ENCODE measurements at regions not wholly inside any gene's neighbourhood (a gene's known extent, or its start where the extent isn't known, plus 50 kb on each side); places are given as distances from the start of the nearest gene placed in this dataset.

- Mint-ChIP-seq H3K36me3 (no peaks in the 10 kb centered on the region), H3K4me1 (no peaks in the 10 kb centered on the region), H3K9me3 (no peaks in the 10 kb centered on the region), H3K27ac (no peak overlapping the region), H3K27me3 (no peaks in the 10 kb centered on the region), H3K4me3 (no peak overlapping the region)
- Histone ChIP-seq H3K36me3 (ENCODE audit: insufficient read depth, low read length) (no peaks in the 10 kb centered on the region), H3K4me3 (ENCODE audit: low read length in 2 of 2) (no peak overlapping the region), H3K27ac (ENCODE audit: low read depth, low read length) (no peak overlapping the region), H3K9me3 (ENCODE audit: control insufficient read depth in 1 of 2, low read length in 2 of 2) (no peaks in the 10 kb centered on the region), H3K4me1 (ENCODE audit: insufficient read depth, low read length) (no peaks in the 10 kb centered on the region), H3K27me3 (ENCODE audit: insufficient read depth, low read length) (no peaks in the 10 kb centered on the region)
- POLR2A ChIA-PET (ENCODE audit: partially characterized antibody) = no interaction called here
- DNase-seq = no peak
- intact Hi-C loops (cut with micrococcal nuclease) = no loop called here
- CTCF ChIA-PET (ENCODE audit: partially characterized antibody) = no interaction called here
Measured at GRCh38 chr3:102733791-102734563, 299.2 kb downstream of the ZPLD1 start.

GRCh38 chr3:102735311-102735710, 300.5 kb downstream of the ZPLD1 start:
- no peaks in the 10 kb centered on the region for H3K27me3 Mint-ChIP-seq
- H3K27me3 ChIP-seq (ENCODE audit: insufficient read depth, low read length) = no peaks in the 10 kb centered on the region
- no peak overlapping the region for H3K4me3 ChIP-seq (ENCODE audit: low read length in 2 of 2)
- no peak for DNase-seq
- CTCF ChIA-PET (ENCODE audit: partially characterized antibody) = interaction anchor here (0.9 kb wide), 1 partner anchor 24 kb away, joined by 3 read pairs; no protein-coding TSS in a partner anchor
- H3K27ac ChIP-seq (ENCODE audit: low read depth, low read length) = no peak overlapping the region
- POLR2A ChIA-PET (ENCODE audit: partially characterized antibody) = no interaction called here
- no peaks in the 10 kb centered on the region for H3K9me3 Mint-ChIP-seq
- H3K36me3 Mint-ChIP-seq = no peaks in the 10 kb centered on the region
- H3K4me3 Mint-ChIP-seq = no peak overlapping the region
- no peaks in the 10 kb centered on the region for H3K4me1 ChIP-seq (ENCODE audit: insufficient read depth, low read length)
- H3K4me1 Mint-ChIP-seq = no peaks in the 10 kb centered on the region
- no peaks in the 10 kb centered on the region for H3K36me3 ChIP-seq (ENCODE audit: insufficient read depth, low read length)
- no peaks in the 10 kb centered on the region for H3K9me3 ChIP-seq (ENCODE audit: control insufficient read depth in 1 of 2, low read length in 2 of 2)
- H3K27ac Mint-ChIP-seq = no peak overlapping the region
- intact Hi-C loops (cut with micrococcal nuclease) = no loop called here

GRCh38 chr3:102736288-102736974, 301.6 kb downstream of the ZPLD1 start:
- intact Hi-C loops (cut with micrococcal nuclease) = no loop called here
- Mint-ChIP-seq H3K4me1 (no peaks in the 10 kb centered on the region), H3K4me3 (no peak overlapping the region), H3K27me3 (no peaks in the 10 kb centered on the region), H3K36me3 (no peaks in the 10 kb centered on the region), H3K27ac (no peak overlapping the region), H3K9me3 (no peaks in the 10 kb centered on the region)
- H3K27me3 ChIP-seq (ENCODE audit: insufficient read depth, low read length) = no peaks in the 10 kb centered on the region
- H3K36me3 ChIP-seq (ENCODE audit: insufficient read depth, low read length) = no peaks in the 10 kb centered on the region
- H3K27ac ChIP-seq (ENCODE audit: low read depth, low read length) = no peak overlapping the region
- H3K4me3 ChIP-seq (ENCODE audit: low read length in 2 of 2) = no peak overlapping the region
- CTCF ChIA-PET (ENCODE audit: partially characterized antibody) = no interaction called here
- POLR2A ChIA-PET (ENCODE audit: partially characterized antibody) = no interaction called here
- no peaks in the 10 kb centered on the region for H3K9me3 ChIP-seq (ENCODE audit: control insufficient read depth in 1 of 2, low read length in 2 of 2)
- H3K4me1 ChIP-seq (ENCODE audit: insufficient read depth, low read length) = no peaks in the 10 kb centered on the region
- DNase-seq = no peak

- intact Hi-C loops (cut with micrococcal nuclease) = no loop called here
- H3K27me3 ChIP-seq (ENCODE audit: insufficient read depth, low read length) = no peaks in the 10 kb centered on the region
- ChIA-PET CTCF (ENCODE audit: partially characterized antibody) (no interaction called here), POLR2A (ENCODE audit: partially characterized antibody) (no interaction called here)
- Mint-ChIP-seq H3K4me3 (no peak overlapping the region), H3K9me3 (peaks cover 0 to 2% (median 0%) of the 10 kb centered on the region in 8 donors), H3K36me3 (no peaks in the 10 kb centered on the region), H3K4me1 (no peaks in the 10 kb centered on the region), H3K27ac (no peak overlapping the region), H3K27me3 (no peaks in the 10 kb centered on the region)
- H3K27ac ChIP-seq (ENCODE audit: low read depth, low read length) = no peak overlapping the region
- DNase-seq = no peak
- H3K9me3 ChIP-seq (ENCODE audit: control insufficient read depth in 1 of 2, low read length in 2 of 2) = no peaks in the 10 kb centered on the region
- no peak overlapping the region for H3K4me3 ChIP-seq (ENCODE audit: low read length in 2 of 2)
- no peaks in the 10 kb centered on the region for H3K4me1 ChIP-seq (ENCODE audit: insufficient read depth, low read length)
- no peaks in the 10 kb centered on the region for H3K36me3 ChIP-seq (ENCODE audit: insufficient read depth, low read length)
Measured at GRCh38 chr3:102736975-102737304, 302.1 kb downstream of the ZPLD1 start.

- ChIA-PET CTCF (ENCODE audit: partially characterized antibody) (no interaction called here), POLR2A (ENCODE audit: partially characterized antibody) (no interaction called here)
- H3K4me3 Mint-ChIP-seq = no peak overlapping the region
- no peak for DNase-seq
- no peaks in the 10 kb centered on the region for H3K4me1 Mint-ChIP-seq
- H3K9me3 Mint-ChIP-seq = peaks cover 0 to 2% (median 0%) of the 10 kb centered on the region in 8 donors
- no peaks in the 10 kb centered on the region for H3K27me3 Mint-ChIP-seq
- Histone ChIP-seq H3K27me3 (ENCODE audit: insufficient read depth, low read length) (no peaks in the 10 kb centered on the region), H3K9me3 (ENCODE audit: control insufficient read depth in 1 of 2, low read length in 2 of 2) (no peaks in the 10 kb centered on the region), H3K4me3 (ENCODE audit: low read length in 2 of 2) (no peak overlapping the region), H3K4me1 (ENCODE audit: insufficient read depth, low read length) (no peaks in the 10 kb centered on the region), H3K36me3 (ENCODE audit: insufficient read depth, low read length) (no peaks in the 10 kb centered on the region), H3K27ac (ENCODE audit: low read depth, low read length) (no peak overlapping the region)
- no peaks in the 10 kb centered on the region for H3K36me3 Mint-ChIP-seq
- no peak overlapping the region for H3K27ac Mint-ChIP-seq
- intact Hi-C loops (cut with micrococcal nuclease) = no loop called here
Measured at GRCh38 chr3:102737353-102737752, 302.5 kb downstream of the ZPLD1 start.

- no peak for DNase-seq
- Mint-ChIP-seq H3K36me3 (no peaks in the 10 kb centered on the region), H3K27me3 (no peaks in the 10 kb centered on the region), H3K9me3 (peaks cover 0 to 2% (median 0%) of the 10 kb centered on the region in 8 donors), H3K4me1 (no peaks in the 10 kb centered on the region), H3K27ac (no peak overlapping the region), H3K4me3 (no peak overlapping the region)
- Histone ChIP-seq H3K27ac (ENCODE audit: low read depth, low read length) (no peak overlapping the region), H3K4me3 (ENCODE audit: low read length in 2 of 2) (no peak overlapping the region), H3K36me3 (ENCODE audit: insufficient read depth, low read length) (no peaks in the 10 kb centered on the region), H3K9me3 (ENCODE audit: control insufficient read depth in 1 of 2, low read length in 2 of 2) (no peaks in the 10 kb centered on the region), H3K27me3 (ENCODE audit: insufficient read depth, low read length) (no peaks in the 10 kb centered on the region), H3K4me1 (ENCODE audit: insufficient read depth, low read length) (no peaks in the 10 kb centered on the region)
- POLR2A ChIA-PET (ENCODE audit: partially characterized antibody) = no interaction called here
- intact Hi-C loops (cut with micrococcal nuclease) = no loop called here
- CTCF ChIA-PET (ENCODE audit: partially characterized antibody) = no interaction called here
Measured at GRCh38 chr3:102741105-102741504, 306.3 kb downstream of the ZPLD1 start.

GRCh38 chr3:102741694-102742093, 306.9 kb downstream of the ZPLD1 start:
- H3K36me3 Mint-ChIP-seq = no peaks in the 10 kb centered on the region
- no peak overlapping the region for H3K27ac Mint-ChIP-seq
- Histone ChIP-seq H3K9me3 (ENCODE audit: control insufficient read depth in 1 of 2, low read length in 2 of 2) (no peaks in the 10 kb centered on the region), H3K4me3 (ENCODE audit: low read length in 2 of 2) (no peak overlapping the region), H3K27me3 (ENCODE audit: insufficient read depth, low read length) (no peaks in the 10 kb centered on the region), H3K4me1 (ENCODE audit: insufficient read depth, low read length) (no peaks in the 10 kb centered on the region), H3K27ac (ENCODE audit: low read depth, low read length) (no peak overlapping the region), H3K36me3 (ENCODE audit: insufficient read depth, low read length) (no peaks in the 10 kb centered on the region)
- intact Hi-C loops (cut with micrococcal nuclease) = no loop called here
- H3K4me1 Mint-ChIP-seq = no peaks in the 10 kb centered on the region
- no peak for DNase-seq
- H3K9me3 Mint-ChIP-seq = peaks cover 0 to 2% (median 0%) of the 10 kb centered on the region in 8 donors
- no peak overlapping the region for H3K4me3 Mint-ChIP-seq
- H3K27me3 Mint-ChIP-seq = no peaks in the 10 kb centered on the region
- POLR2A ChIA-PET (ENCODE audit: partially characterized antibody) = no interaction called here
- CTCF ChIA-PET (ENCODE audit: partially characterized antibody) = no interaction called here
